SK-MEL-5 (cell line): ENCODE measurements at regions not wholly inside any gene's neighbourhood (a gene's known extent, or its start where the extent isn't known, plus 50 kb on each side); places are given as distances from the start of the nearest gene placed in this dataset.

Experiments used
- DNase-seq: peaks from one replicate; pipeline ENCODE4 v3.0.0-alpha.2; 2016; ENCODE audit warnings: low read depth, low spot score
- in situ Hi-C: cut with HindIII; loops from 2 replicates; pipeline ENCODE4 v1.10.0; 2016; ENCODE audit warnings: low sequenced_read_pairs, high pct_unique_total_duplicates, low pct_unique_long_range_greater_than_20kb

GRCh38 chr11:45597097-45597496, 68.3 kb downstream of the CHST1 start:
- in situ Hi-C loops = no loop called here
- DNase-seq = no peak

GRCh38 chr11:45596571-45596970, 68.9 kb downstream of the CHST1 start:
- in situ Hi-C loops = no loop called here
- DNase-seq = no peak

GRCh38 chr11:45593992-45594391, 71.4 kb downstream of the CHST1 start:
- peak; percentile 56 for DNase-seq
- in situ Hi-C loops = no loop called here

- DNase-seq = no peak
- in situ Hi-C loops = no loop called here
Observed at GRCh38 chr11:45592636-45593035, 72.8 kb downstream of the CHST1 start.

GRCh38 chr11:45590743-45591142, 74.7 kb downstream of the CHST1 start:
- no peak for DNase-seq
- in situ Hi-C loops = no loop called here

- in situ Hi-C loops = no loop called here
Observed at GRCh38 chr11:45585205-45585604, 80.2 kb downstream of the CHST1 start.

GRCh38 chr11:45583981-45584566, 81.3 kb downstream of the CHST1 start:
- DNase-seq = no peak
- in situ Hi-C loops = no loop called here

More at GRCh38 chr11:45585205-45585604, 80.2 kb downstream of the CHST1 start:
- DNase-seq = no peak

GRCh38 chr11:45580399-45580798, 85.0 kb downstream of the CHST1 start:
- in situ Hi-C loops = no loop called here
- DNase-seq = peak; percentile 26

GRCh38 chr11:45578316-45578715, 87.1 kb downstream of the CHST1 start:
- DNase-seq = peak; percentile 15
- in situ Hi-C loops = no loop called here

- no peak for DNase-seq
- in situ Hi-C loops = no loop called here
Observed at GRCh38 chr11:45577752-45578151, 87.7 kb downstream of the CHST1 start.

- DNase-seq = no peak
- in situ Hi-C loops = no loop called here
Observed at GRCh38 chr11:45576461-45577215, 88.8 kb downstream of the CHST1 start.

- DNase-seq = no peak
- in situ Hi-C loops = no loop called here
Observed at GRCh38 chr11:45573728-45574127, 91.7 kb downstream of the CHST1 start.

- DNase-seq = no peak
- in situ Hi-C loops = no loop called here
Observed at GRCh38 chr11:45572354-45573123, 92.9 kb downstream of the CHST1 start.

- no peak for DNase-seq
- in situ Hi-C loops = no loop called here
Observed at GRCh38 chr11:45569776-45570175, 95.6 kb downstream of the CHST1 start.

GRCh38 chr11:45568049-45568448, 97.4 kb downstream of the CHST1 start:
- in situ Hi-C loops = no loop called here
- DNase-seq = no peak

- DNase-seq = no peak
- in situ Hi-C loops = no loop called here
Observed at GRCh38 chr11:45565446-45565988, 99.9 kb downstream of the CHST1 start.

- in situ Hi-C loops = no loop called here
- no peak for DNase-seq
Observed at GRCh38 chr11:45563810-45564209, 101.6 kb downstream of the CHST1 start.

GRCh38 chr11:45563171-45563570, 102.3 kb downstream of the CHST1 start:
- in situ Hi-C loops = no loop called here
- no peak for DNase-seq
